EL (cell line): ENCODE measurements at regions not wholly inside any gene's neighbourhood (a gene's known extent, or its start where the extent isn't known, plus 50 kb on each side); places are given as distances from the start of the nearest gene placed in this dataset.

Experiments used
- DNase-seq: peaks from one replicate; pipeline ENCODE4 v3.0.0-alpha.2; 2016

DNA sequence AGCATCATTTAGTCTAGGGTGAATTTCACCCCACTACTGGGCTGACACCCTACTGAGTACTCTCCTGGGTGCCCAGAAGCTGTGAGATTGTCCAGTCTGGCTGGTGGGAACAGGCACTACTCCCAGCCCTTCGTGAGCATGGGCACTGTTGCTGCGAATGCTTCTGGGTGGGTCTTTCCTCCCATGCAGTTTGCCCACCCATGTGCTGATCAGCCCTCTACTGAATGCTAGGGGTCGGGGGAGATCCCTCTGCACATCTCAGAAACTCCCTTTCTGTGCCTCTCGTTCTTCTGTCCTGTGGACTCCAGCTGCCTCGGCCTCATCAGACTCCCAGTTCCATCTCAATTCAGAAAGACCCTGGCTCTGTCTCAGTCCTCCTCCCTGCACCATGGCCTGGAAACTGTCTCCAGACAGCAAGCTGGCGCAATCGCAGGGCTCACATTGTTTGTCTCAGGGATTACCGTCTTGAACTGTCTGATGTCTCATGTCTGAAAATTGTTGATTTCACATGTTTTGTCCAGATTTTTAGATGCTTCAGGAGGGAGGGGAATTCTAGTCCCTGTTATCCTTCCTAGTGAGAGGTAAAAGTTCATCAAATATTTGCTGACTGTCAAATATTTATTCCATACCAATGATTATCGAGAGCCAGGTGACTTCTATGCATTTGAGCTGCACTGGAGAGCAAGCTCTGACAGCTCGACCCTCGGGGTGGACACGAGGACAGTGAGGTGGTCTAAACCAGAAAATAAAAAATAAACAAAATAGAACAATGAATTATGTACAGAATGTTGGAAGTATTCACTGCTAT lies 316.6 kb upstream of the RTL1 start:
- no peak for DNase-seq

- no peak for DNase-seq
These were observed 317.5 kb upstream of the RTL1 start for GRCh38 chr14:101220921-101221510.

DNA sequence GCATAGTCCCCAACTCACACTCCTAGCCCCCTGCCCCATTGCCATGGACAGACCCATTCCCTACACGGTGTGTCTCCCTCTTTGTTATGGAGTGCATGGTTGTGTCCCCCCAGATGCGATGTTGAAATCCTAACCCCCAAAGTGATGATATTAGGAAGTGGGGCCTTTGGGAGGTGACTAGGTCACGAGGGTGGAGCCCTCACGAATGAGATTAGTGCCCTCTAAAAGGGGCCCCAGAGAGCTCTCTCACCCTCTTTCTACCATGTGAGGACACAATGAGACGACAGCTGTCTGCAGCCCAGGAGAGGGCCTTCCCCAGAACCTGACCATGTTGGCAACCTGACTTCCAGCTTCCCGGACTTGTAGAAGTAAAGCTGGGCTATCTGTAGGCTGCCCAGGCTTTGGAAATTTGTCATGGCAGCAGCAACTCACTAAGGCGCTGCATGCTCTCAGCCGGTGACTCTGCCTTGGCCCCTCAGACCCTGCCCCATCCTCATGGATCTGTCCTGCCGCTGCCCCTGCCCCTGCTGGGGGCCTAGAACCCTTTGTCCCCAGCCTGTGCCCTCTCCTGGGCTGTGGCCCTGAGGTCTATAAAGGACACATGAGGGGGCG lies 318.1 kb upstream of the RTL1 start:
- no peak for DNase-seq

DNA sequence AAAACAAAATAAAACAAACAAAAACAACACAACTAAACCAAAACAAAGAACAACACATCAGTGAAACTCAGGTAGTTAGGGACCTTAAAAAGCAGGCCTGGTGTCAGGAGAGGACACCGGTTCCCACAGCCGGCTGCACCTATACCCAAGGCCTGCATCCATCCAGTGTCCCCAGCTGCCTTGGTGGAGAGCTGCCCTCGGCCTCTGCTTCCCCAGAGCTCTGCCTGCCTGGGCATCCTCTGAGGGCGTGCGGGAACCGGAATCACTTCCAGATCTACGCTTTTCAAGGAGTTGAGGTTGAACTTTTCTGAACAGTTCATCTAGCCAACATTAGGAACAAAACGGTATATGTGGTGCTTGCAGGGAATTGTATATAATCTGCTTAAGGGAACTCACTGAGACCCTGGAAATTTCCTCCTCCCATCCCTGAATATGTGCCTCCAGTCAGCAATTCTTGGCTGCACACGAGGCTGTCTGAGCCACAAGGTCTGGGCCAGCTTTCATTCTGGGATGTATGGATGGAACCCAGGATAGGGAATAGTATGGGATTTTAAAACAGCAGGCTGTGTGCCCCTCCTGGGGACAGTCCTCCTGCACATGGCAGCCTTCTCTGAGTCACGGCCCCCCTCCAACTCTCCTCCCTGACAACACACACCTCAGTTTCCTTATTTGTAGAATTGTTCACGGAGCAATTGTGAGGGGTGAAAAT lies 319.0 kb upstream of the RTL1 start:
- DNase-seq, result no peak

GRCh38 chr14:101223127-101223526 lies 319.6 kb upstream of the RTL1 start:
- DNase-seq, result no peak

GRCh38 chr14:101223561-101224162 lies 320.1 kb upstream of the RTL1 start:
- no peak for DNase-seq

DNA sequence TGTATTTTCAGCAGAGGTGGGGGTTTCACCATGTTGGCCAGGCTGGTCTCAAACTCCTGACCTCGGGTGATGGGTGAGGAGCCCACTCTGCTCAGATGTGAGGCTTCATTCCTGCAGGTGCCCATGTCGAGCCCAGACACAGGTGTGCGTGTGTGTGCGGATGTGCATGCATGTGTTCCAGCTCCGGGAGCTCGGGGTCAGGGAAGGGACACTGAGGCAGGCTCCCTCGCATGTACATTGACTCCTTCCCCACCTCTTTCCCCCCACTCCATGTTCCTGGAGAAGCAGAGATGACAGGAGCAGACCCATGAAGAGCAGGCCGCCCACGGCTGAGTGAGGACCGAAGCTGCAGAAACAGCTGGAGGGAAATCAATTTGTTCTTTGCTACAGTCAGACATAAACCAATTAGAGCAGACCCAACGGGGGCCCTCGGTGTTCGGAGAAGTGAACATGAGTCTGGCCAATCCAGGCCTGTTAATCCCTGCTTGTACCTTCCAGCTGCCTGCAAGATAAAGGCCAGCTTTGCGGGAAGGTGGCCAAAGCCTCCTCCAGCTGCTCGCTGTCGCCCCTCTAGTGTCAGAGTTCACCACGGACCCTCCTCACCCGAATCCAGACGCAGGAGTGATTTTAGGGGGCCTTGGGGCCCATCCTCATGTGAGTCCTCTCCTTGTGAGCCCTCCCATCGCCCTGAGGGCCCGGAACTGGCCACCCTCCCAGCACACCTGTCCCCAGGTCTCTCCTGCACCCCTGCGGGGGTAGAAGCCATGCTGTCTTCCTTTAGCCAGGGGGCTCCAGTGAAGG lies 321.0 kb upstream of the RTL1 start:
- DNase-seq, result no peak

DNA sequence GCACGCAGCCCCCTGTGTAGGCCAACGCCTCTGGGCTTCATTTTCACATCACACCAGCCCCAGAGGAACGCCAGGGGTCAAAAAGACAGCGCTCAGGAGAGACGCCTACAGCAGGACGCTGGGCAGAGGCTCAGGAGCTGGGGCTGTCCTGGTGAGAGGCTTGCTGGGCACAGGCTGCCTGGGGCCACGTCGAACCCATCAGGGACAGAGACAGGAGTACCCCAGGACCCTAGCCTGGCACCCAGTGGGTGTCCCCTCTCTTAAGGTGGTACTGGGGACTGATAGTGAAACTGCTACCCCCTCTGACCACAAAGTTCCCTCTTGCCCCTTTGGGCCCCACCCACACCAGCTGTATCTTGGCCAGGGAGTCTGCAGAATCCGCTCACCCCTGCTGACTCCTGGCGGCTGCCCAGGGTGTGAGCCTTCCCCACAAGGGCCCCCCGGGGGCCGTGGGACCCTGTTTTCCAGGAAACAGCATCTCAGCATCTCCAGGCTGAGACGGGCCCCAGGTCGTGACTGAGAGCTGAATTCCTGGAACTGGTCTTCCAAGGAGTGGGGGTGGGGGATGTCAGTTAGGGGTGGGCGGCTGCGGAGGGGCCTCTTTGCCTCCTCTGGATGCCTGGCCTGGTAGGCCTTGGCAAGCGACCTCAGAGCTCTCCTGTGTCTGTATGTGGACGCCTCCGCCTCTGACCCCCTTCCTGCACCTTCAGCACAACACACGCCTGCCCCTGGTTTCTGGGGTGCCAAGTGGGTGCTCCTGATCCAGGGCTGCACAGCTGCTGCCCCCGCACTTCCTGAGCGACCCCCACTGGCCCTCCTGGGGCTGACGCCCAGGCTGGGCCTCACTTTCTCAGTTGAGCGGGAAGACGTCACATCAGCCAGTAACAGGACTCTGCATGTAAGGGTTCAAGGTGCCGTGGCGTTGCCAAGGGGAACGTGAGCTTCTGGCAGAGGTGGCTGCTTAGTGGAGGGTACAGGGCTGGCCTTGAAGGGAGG lies 321.9 kb upstream of the RTL1 start:
- DNase-seq, result no peak

- DNase-seq, result no peak
These were observed 322.7 kb upstream of the RTL1 start for GRCh38 chr14:101226265-101226602.

DNA sequence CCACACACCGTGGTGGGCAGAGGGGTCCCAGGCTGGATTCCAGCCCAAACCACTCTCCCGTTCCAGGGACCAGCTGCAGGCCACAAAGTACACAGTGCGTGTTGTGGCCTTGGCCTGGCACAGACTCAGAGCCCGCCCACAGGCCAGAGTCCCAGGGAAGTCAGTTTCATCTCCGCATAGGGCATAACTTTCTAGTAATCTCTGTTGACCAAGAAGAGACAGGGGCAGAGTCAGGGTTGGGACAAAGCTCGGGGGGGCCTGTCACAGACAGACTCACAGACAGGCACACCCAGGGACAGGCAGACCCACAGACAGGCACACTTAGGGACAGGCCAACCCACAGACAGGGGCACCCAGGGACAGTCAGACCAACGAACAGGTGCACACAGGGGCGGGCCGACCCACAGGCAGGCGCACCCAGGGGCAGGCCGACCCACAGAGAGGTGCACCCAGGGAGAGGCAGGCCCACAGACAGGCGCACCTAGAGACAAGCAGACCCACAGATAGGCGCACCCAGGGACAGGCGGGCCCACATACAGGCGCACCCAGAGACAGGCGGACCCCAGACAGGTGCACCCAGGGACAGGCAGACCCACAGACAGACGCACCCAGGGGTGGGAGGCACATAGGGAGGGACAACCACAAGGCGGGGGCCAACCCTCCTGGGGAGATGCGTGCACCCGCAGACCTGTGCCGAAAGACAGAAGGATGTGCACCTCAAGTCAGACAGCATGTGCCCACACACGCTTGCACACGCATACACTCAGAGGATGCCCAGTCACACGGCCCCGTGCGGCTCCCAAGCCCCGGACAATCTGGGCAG lies 323.3 kb upstream of the RTL1 start:
- no peak for DNase-seq

- DNase-seq, result no peak
These were observed 324.4 kb upstream of the RTL1 start for GRCh38 chr14:101227611-101228594.

- DNase-seq, result no peak
These were observed 325.5 kb upstream of the RTL1 start for GRCh38 chr14:101228949-101229541.

- no peak for DNase-seq
These were observed 326.1 kb upstream of the RTL1 start for GRCh38 chr14:101229666-101230065.

- no peak for DNase-seq
These were observed 326.8 kb upstream of the RTL1 start for GRCh38 chr14:101230161-101230850.

GRCh38 chr14:101230851-101231550 lies 327.5 kb upstream of the RTL1 start:
- DNase-seq, result no peak

- DNase-seq, result no peak
These were observed 328.3 kb upstream of the RTL1 start for GRCh38 chr14:101231828-101232227.

DNA sequence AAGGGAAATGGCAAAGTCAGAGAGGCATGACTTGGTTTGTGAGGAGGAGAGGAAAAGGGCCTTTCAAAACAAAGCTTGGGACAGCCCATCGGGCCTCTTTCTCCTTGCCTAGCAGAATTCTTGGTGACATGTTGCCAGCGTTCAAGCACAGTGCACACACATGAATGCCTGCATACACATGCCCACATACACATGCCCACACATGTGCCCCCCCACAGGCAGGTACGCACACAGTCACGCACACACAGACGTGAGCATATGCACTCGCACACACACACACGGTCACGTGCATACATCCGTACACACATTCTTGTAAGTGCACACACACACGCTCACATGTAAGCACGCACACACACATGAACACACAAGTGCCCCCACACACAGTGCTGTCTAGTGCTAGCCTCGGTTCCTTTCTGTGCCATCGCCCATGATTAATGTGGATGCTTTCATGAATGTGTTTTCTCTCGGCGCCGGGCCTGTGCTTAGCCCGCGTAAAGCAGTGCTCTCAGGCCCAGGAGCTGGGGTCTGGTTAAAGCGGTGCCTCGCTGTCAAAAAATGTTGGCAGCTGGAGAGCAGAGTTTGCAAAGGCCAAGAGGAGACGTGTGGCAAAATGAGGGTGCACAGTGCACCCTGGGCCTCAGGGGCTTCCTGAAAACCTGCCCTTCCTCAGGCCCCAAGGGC lies 328.8 kb upstream of the DIO3 start:
- no peak for DNase-seq
